ENCODE measurements at regions not wholly inside any gene's neighbourhood (a gene's known extent, or its start where the extent isn't known, plus 50 kb on each side); places are given as distances from the start of the nearest gene placed in this dataset.
"Not testable (repeated sequence)": the region's sequence is repeated elsewhere in the genome, so short reads cannot be mapped to it uniquely, and the experiment has no call there.

GRCh38 chr15:22587391-22587790 is 128.7 kb downstream of the GOLGA6L22 start:
- not testable (repeated sequence) for H3K27me3 ChIP-seq (ENCODE audit: control insufficient read depth, insufficient read depth, low read length); H3K4me1 ChIP-seq (ENCODE audit: control insufficient read depth, insufficient read depth, low read length); H3K9me3 ChIP-seq (ENCODE audit: control insufficient read depth, insufficient read depth, low read depth, low read length); H3K27ac ChIP-seq (ENCODE audit: low read depth, low read length); H3K9ac ChIP-seq (ENCODE audit: low read length); H3K36me3 ChIP-seq (ENCODE audit: control insufficient read depth, insufficient read depth, low read length); H3K4me3 ChIP-seq (ENCODE audit: low read depth, low read length)

GRCh38 chr15:22598552-22598951 is 139.8 kb downstream of the GOLGA6L22 start:
- not testable (repeated sequence) for H3K4me1 ChIP-seq (ENCODE audit: control insufficient read depth, insufficient read depth, low read length); H3K9me3 ChIP-seq (ENCODE audit: control insufficient read depth, insufficient read depth, low read depth, low read length); H3K4me3 ChIP-seq (ENCODE audit: low read depth, low read length); H3K27ac ChIP-seq (ENCODE audit: low read depth, low read length); H3K36me3 ChIP-seq (ENCODE audit: control insufficient read depth, insufficient read depth, low read length); H3K9ac ChIP-seq (ENCODE audit: low read length); H3K27me3 ChIP-seq (ENCODE audit: control insufficient read depth, insufficient read depth, low read length)

GRCh38 chr15:22599526-22600320 is 141.0 kb downstream of the GOLGA6L22 start:
- H3K9me3 ChIP-seq (ENCODE audit: control insufficient read depth, insufficient read depth, low read depth, low read length); H3K27me3 ChIP-seq (ENCODE audit: control insufficient read depth, insufficient read depth, low read length); H3K4me3 ChIP-seq (ENCODE audit: low read depth, low read length); H3K36me3 ChIP-seq (ENCODE audit: control insufficient read depth, insufficient read depth, low read length); H3K9ac ChIP-seq (ENCODE audit: low read length); H3K27ac ChIP-seq (ENCODE audit: low read depth, low read length); H3K4me1 ChIP-seq (ENCODE audit: control insufficient read depth, insufficient read depth, low read length): not testable (repeated sequence)

GRCh38 chr15:22616976-22617375 is 158.3 kb downstream of the GOLGA6L22 start:
- not testable (repeated sequence) for H3K9ac ChIP-seq (ENCODE audit: low read length); H3K4me3 ChIP-seq (ENCODE audit: low read depth, low read length); H3K36me3 ChIP-seq (ENCODE audit: control insufficient read depth, insufficient read depth, low read length); H3K4me1 ChIP-seq (ENCODE audit: control insufficient read depth, insufficient read depth, low read length); H3K27me3 ChIP-seq (ENCODE audit: control insufficient read depth, insufficient read depth, low read length); H3K27ac ChIP-seq (ENCODE audit: low read depth, low read length); H3K9me3 ChIP-seq (ENCODE audit: control insufficient read depth, insufficient read depth, low read depth, low read length)

GRCh38 chr15:22631789-22632188 is 154.7 kb upstream of the NIPA1 start:
- not testable (repeated sequence) for H3K4me3 ChIP-seq (ENCODE audit: low read depth, low read length); H3K9ac ChIP-seq (ENCODE audit: low read length); H3K27ac ChIP-seq (ENCODE audit: low read depth, low read length); H3K36me3 ChIP-seq (ENCODE audit: control insufficient read depth, insufficient read depth, low read length); H3K4me1 ChIP-seq (ENCODE audit: control insufficient read depth, insufficient read depth, low read length); H3K27me3 ChIP-seq (ENCODE audit: control insufficient read depth, insufficient read depth, low read length); H3K9me3 ChIP-seq (ENCODE audit: control insufficient read depth, insufficient read depth, low read depth, low read length)

- not testable (repeated sequence) for H3K4me3 ChIP-seq (ENCODE audit: low read depth, low read length); H3K27me3 ChIP-seq (ENCODE audit: control insufficient read depth, insufficient read depth, low read length); H3K9me3 ChIP-seq (ENCODE audit: control insufficient read depth, insufficient read depth, low read depth, low read length); H3K9ac ChIP-seq (ENCODE audit: low read length); H3K4me1 ChIP-seq (ENCODE audit: control insufficient read depth, insufficient read depth, low read length); H3K36me3 ChIP-seq (ENCODE audit: control insufficient read depth, insufficient read depth, low read length); H3K27ac ChIP-seq (ENCODE audit: low read depth, low read length)
Observed at GRCh38 chr15:22639983-22640382, 146.5 kb upstream of the NIPA1 start.

GRCh38 chr15:22649458-22649857 is 137.0 kb upstream of the NIPA1 start:
- not testable (repeated sequence) for H3K36me3 ChIP-seq (ENCODE audit: control insufficient read depth, insufficient read depth, low read length); H3K27me3 ChIP-seq (ENCODE audit: control insufficient read depth, insufficient read depth, low read length); H3K9me3 ChIP-seq (ENCODE audit: control insufficient read depth, insufficient read depth, low read depth, low read length); H3K4me1 ChIP-seq (ENCODE audit: control insufficient read depth, insufficient read depth, low read length); H3K9ac ChIP-seq (ENCODE audit: low read length); H3K27ac ChIP-seq (ENCODE audit: low read depth, low read length); H3K4me3 ChIP-seq (ENCODE audit: low read depth, low read length)

GRCh38 chr15:22651179-22651578 is 135.3 kb upstream of the NIPA1 start:
- not testable (repeated sequence) for H3K27me3 ChIP-seq (ENCODE audit: control insufficient read depth, insufficient read depth, low read length); H3K9ac ChIP-seq (ENCODE audit: low read length)

GRCh38 chr15:22664294-22665058 is 122.0 kb upstream of the NIPA1 start:
- not testable (repeated sequence) for H3K9ac ChIP-seq (ENCODE audit: low read length); H3K36me3 ChIP-seq (ENCODE audit: control insufficient read depth, insufficient read depth, low read length); H3K9me3 ChIP-seq (ENCODE audit: control insufficient read depth, insufficient read depth, low read depth, low read length); H3K27ac ChIP-seq (ENCODE audit: low read depth, low read length); H3K4me1 ChIP-seq (ENCODE audit: control insufficient read depth, insufficient read depth, low read length)
- Histone ChIP-seq H3K27me3 (ENCODE audit: control insufficient read depth, insufficient read depth, low read length) (peaks cover 17% of the 10 kb centered on the region), H3K4me3 (ENCODE audit: low read depth, low read length) (peak overlapping the region; percentile 52)

More at GRCh38 chr15:22651179-22651578, 135.3 kb upstream of the NIPA1 start:
- not testable (repeated sequence) for H3K4me1 ChIP-seq (ENCODE audit: control insufficient read depth, insufficient read depth, low read length); H3K27ac ChIP-seq (ENCODE audit: low read depth, low read length); H3K36me3 ChIP-seq (ENCODE audit: control insufficient read depth, insufficient read depth, low read length); H3K4me3 ChIP-seq (ENCODE audit: low read depth, low read length); H3K9me3 ChIP-seq (ENCODE audit: control insufficient read depth, insufficient read depth, low read depth, low read length)

GRCh38 chr15:22665059-22665702 is 121.3 kb upstream of the NIPA1 start:
- H3K27ac ChIP-seq (ENCODE audit: low read depth, low read length); H3K9ac ChIP-seq (ENCODE audit: low read length); H3K4me1 ChIP-seq (ENCODE audit: control insufficient read depth, insufficient read depth, low read length); H3K9me3 ChIP-seq (ENCODE audit: control insufficient read depth, insufficient read depth, low read depth, low read length); H3K36me3 ChIP-seq (ENCODE audit: control insufficient read depth, insufficient read depth, low read length): not testable (repeated sequence)
- Histone ChIP-seq H3K27me3 (ENCODE audit: control insufficient read depth, insufficient read depth, low read length) (peaks cover 17% of the 10 kb centered on the region), H3K4me3 (ENCODE audit: low read depth, low read length) (peak overlapping the region; percentile 52)

GRCh38 chr15:22665711-22666110 is 120.7 kb upstream of the NIPA1 start:
- not testable (repeated sequence) for H3K4me1 ChIP-seq (ENCODE audit: control insufficient read depth, insufficient read depth, low read length); H3K36me3 ChIP-seq (ENCODE audit: control insufficient read depth, insufficient read depth, low read length); H3K4me3 ChIP-seq (ENCODE audit: low read depth, low read length); H3K9ac ChIP-seq (ENCODE audit: low read length); H3K9me3 ChIP-seq (ENCODE audit: control insufficient read depth, insufficient read depth, low read depth, low read length); H3K27ac ChIP-seq (ENCODE audit: low read depth, low read length)
- H3K27me3 ChIP-seq (ENCODE audit: control insufficient read depth, insufficient read depth, low read length): peaks cover 17% of the 10 kb centered on the region
